Stimulated activated CD4-positive, alpha-beta T cell treated with anti-CD3 and anti-CD28 coated beads, TNF-alpha, amount 100 ng/mL, for 48 hours (primary cell): ENCODE measurements at regions not wholly inside any gene's neighbourhood (a gene's known extent, or its start where the extent isn't known, plus 50 kb on each side); places are given as distances from the start of the nearest gene placed in this dataset.

Source experiments
- DNase-seq, 3 donors: peaks; one replicate each; pipeline ENCODE4 v3.0.0-alpha.2; 2020; ENCODE audit warnings: low read depth in 3 of 3

GRCh38 chr2:58669998-58670397 lies 428.9 kb upstream of the FANCL start:
- DNase-seq = no peak

GRCh38 chr2:58667137-58667774 lies 426.1 kb upstream of the FANCL start:
- DNase-seq = no peak

GRCh38 chr2:58666323-58666970 lies 425.3 kb upstream of the FANCL start:
- no peak for DNase-seq

- DNase-seq = no peak
Measured at GRCh38 chr2:58665154-58665553, 424.0 kb upstream of the FANCL start.

- DNase-seq = no peak
Measured at GRCh38 chr2:58664523-58665151, 423.5 kb upstream of the FANCL start.

- no peak for DNase-seq
Measured at GRCh38 chr2:58660046-58660445, 418.9 kb upstream of the FANCL start.

- DNase-seq = no peak
Measured at GRCh38 chr2:58655152-58655551, 414.0 kb upstream of the FANCL start.

- no peak for DNase-seq
Measured at GRCh38 chr2:58651930-58652329, 410.8 kb upstream of the FANCL start.

GRCh38 chr2:58650781-58651180 lies 409.7 kb upstream of the FANCL start:
- DNase-seq = no peak

GRCh38 chr2:58649756-58650155 lies 408.6 kb upstream of the FANCL start:
- no peak for DNase-seq

- no peak for DNase-seq
Measured at GRCh38 chr2:58645017-58645416, 403.9 kb upstream of the FANCL start.

GRCh38 chr2:58644451-58644850 lies 403.3 kb upstream of the FANCL start:
- DNase-seq = no peak

GRCh38 chr2:58641001-58641400 lies 399.9 kb upstream of the FANCL start:
- no peak for DNase-seq

- no peak for DNase-seq
Measured at GRCh38 chr2:58640042-58640441, 398.9 kb upstream of the FANCL start.

GRCh38 chr2:58638256-58638805 lies 397.2 kb upstream of the FANCL start:
- no peak for DNase-seq

- DNase-seq = no peak
Measured at GRCh38 chr2:58636872-58637271, 395.7 kb upstream of the FANCL start.

GRCh38 chr2:58635801-58636375 lies 394.8 kb upstream of the FANCL start:
- DNase-seq = no peak

GRCh38 chr2:58634653-58635370 lies 393.7 kb upstream of the FANCL start:
- no peak for DNase-seq

- DNase-seq = no peak
Measured at GRCh38 chr2:58633613-58634365, 392.7 kb upstream of the FANCL start.

- DNase-seq = no peak
Measured at GRCh38 chr2:58631986-58632385, 390.9 kb upstream of the FANCL start.

GRCh38 chr2:58629545-58630119 lies 388.5 kb upstream of the FANCL start:
- no peak for DNase-seq
